Transverse colon (tissue), 4 donors: ENCODE measurements at regions not wholly inside any gene's neighbourhood (a gene's known extent, or its start where the extent isn't known, plus 50 kb on each side); places are given as distances from the start of the nearest gene placed in this dataset.

ENCODE experiments used
- DNase-seq: peaks from one replicate; pipeline ENCODE4 v3.0.0-alpha.2; 2019
- H3K27ac ChIP-seq, 4 donors: fragments of 200-600 bp; sonication (generic); 2 replicates each; pipeline ENCODE4 v1.5.1; 2016 to 2018; ENCODE audit warnings: inconsistent platforms in 4 of 4
- H3K27me3 ChIP-seq: fragments of 200-600 bp; sonication (generic); 2 replicates; pipeline ENCODE4 v1.5.1; 2017; ENCODE audit warnings: inconsistent platforms
- H3K36me3 ChIP-seq, 4 donors: fragments of 200-600 bp; sonication (generic); 2 replicates each; pipeline ENCODE4 v1.5.1; 2017 to 2019; ENCODE audit warnings: inconsistent platforms in 4 of 4
- H3K4me1 ChIP-seq, 4 donors: fragments of 200-600 bp; sonication (generic); 2 replicates each; pipeline ENCODE4 v1.5.1; 2017 to 2020; ENCODE audit warnings: inconsistent platforms in 4 of 4
- H3K4me3 ChIP-seq, 4 donors: fragments of 200-600 bp; sonication (generic); 1 replicate in 1 of 4; 2 replicates in 3 of 4; pipeline versions ENCODE4 v1.5.1 to v1.6.1; 2017 to 2019; ENCODE audit warnings: inconsistent platforms in 4 of 4
- H3K9me3 ChIP-seq, 2 donors: fragments of 200-600 bp; sonication (generic); 2 replicates each; pipeline ENCODE4 v1.5.1; 2017 to 2019; ENCODE audit warnings: inconsistent platforms in 2 of 2
- CTCF ChIP-seq, 5 experiments: fragments of 200-600 bp in 3 of 5; fragments of 450-650 bp in 2 of 5; sonication (generic) in 3 of 5; IDR thresholded peaks; 1 replicate in 2 of 5; 2 replicates in 3 of 5; pipeline ENCODE4 v1.5.1; 2016 to 2017; ENCODE audit warnings: antibody characterized with exemption in 5 of 5, inconsistent platforms in 3 of 5, mild to moderate bottlenecking in 2 of 5, moderate library complexity in 1 of 5
- EP300 ChIP-seq: sonication (generic); formaldehyde crosslinking; IDR thresholded peaks from one replicate; pipeline ENCODE4 v1.6.1; 2017; ENCODE audit warnings: antibody characterized with exemption, low read depth
- POLR2A ChIP-seq: fragments of 450-650 bp; IDR thresholded peaks from one replicate; pipeline ENCODE4 v1.6.1; 2016; ENCODE audit warnings: antibody characterized with exemption, mild to moderate bottlenecking, moderate library complexity
- POLR2AphosphoS5 ChIP-seq, 3 donors: sonication (generic); formaldehyde crosslinking; IDR thresholded peaks; one replicate each; pipeline ENCODE4 v1.6.1; 2016; ENCODE audit warnings: antibody characterized with exemption in 3 of 3
- WGBS, 2 donors: methylation state at CpG; one replicate each; pipeline ENCODE4 v1.1.5; 2018; ENCODE audit warnings: low coverage in 1 of 2; 5-methylcytosine and 5-hydroxymethylcytosine counted together
- in situ Hi-C, 4 donors: fragments of 200-750 bp; cut with MboI; loops; one replicate each; pipeline versions ENCODE4 v1.15.0 to v1.15.1; 2017; ENCODE audit warnings: low sequenced_read_pairs in 3 of 4, low pct_ligation_motif_present in 1 of 4, low pct_unique_long_range_greater_than_20kb in 1 of 4
- intact Hi-C: fragments of 100-400 bp; cut with DNase I; formaldehyde crosslinking; loops from one replicate; pipeline ENCODE4 v1.15.1; 2023; ENCODE audit warnings: low total_unique reads

GRCh38 chr1:193473932-193474331, 287.5 kb upstream of the B3GALT2 start:
- in situ Hi-C loops, result no loop called here
- no peak for DNase-seq
- no peaks in the 10 kb centered on the region for H3K36me3 ChIP-seq
- no peak overlapping the region for H3K4me3 ChIP-seq
- H3K4me1 ChIP-seq, result no peaks in the 10 kb centered on the region
- TF ChIP-seq CTCF (IDR thresholded peaks at IDR 0.05) (no peak), POLR2A (no peak), POLR2AphosphoS5 (IDR thresholded peaks at IDR 0.05) (no peak), EP300 (no peak)
- intact Hi-C loops, result loop anchor here (2.0 kb wide), 1 partner anchor 15 kb away; no protein-coding TSS in a partner anchor
- no peak overlapping the region for H3K27ac ChIP-seq
- no peaks in the 10 kb centered on the region for H3K9me3 ChIP-seq
- H3K27me3 ChIP-seq, result no peaks in the 10 kb centered on the region
- 78 to 90% methylated on average over 4 of the region's 4 CpGs for WGBS, 2 donors

- no peak for TF ChIP-seq CTCF (IDR thresholded peaks at IDR 0.05)
- 73 to 89% methylated on average over 3 of the region's 3 CpGs for WGBS, 2 donors
- no peaks in the 10 kb centered on the region for H3K27me3 ChIP-seq
- no peaks in the 10 kb centered on the region for H3K36me3 ChIP-seq
- no peak for DNase-seq
- no peaks in the 10 kb centered on the region for H3K4me1 ChIP-seq
- intact Hi-C loops (loop anchor here (2.0 kb wide), 1 partner anchor 14 kb away; no protein-coding TSS in a partner anchor), in situ Hi-C loops (no loop called here)
- no peak overlapping the region for H3K27ac ChIP-seq
- H3K9me3 ChIP-seq, result no peaks in the 10 kb centered on the region
- no peak overlapping the region for H3K4me3 ChIP-seq
Observed at GRCh38 chr1:193472838-193473398, 286.5 kb upstream of the B3GALT2 start.

- TF ChIP-seq EP300, result no peak
- TF ChIP-seq POLR2A, result no peak
- TF ChIP-seq POLR2AphosphoS5 (IDR thresholded peaks at IDR 0.05), result no peak
- TF ChIP-seq CTCF (IDR thresholded peaks at IDR 0.05), result no peak
- H3K36me3 ChIP-seq, result no peaks in the 10 kb centered on the region
- WGBS, 2 donors, result 96 to 100% methylated on average over 2 of the region's 2 CpGs
- in situ Hi-C loops, result no loop called here
- H3K27me3 ChIP-seq, result no peaks in the 10 kb centered on the region
- no peak for DNase-seq
- H3K4me3 ChIP-seq, result no peak overlapping the region
- intact Hi-C loops, result loop anchor here (2.0 kb wide), 1 partner anchor 14 kb away; no protein-coding TSS in a partner anchor
- no peak overlapping the region for H3K27ac ChIP-seq
- no peaks in the 10 kb centered on the region for H3K9me3 ChIP-seq
- no peaks in the 10 kb centered on the region for H3K4me1 ChIP-seq
Observed at GRCh38 chr1:193472430-193472829, 286.0 kb upstream of the B3GALT2 start.

GRCh38 chr1:193471981-193472380, 285.6 kb upstream of the B3GALT2 start:
- Histone ChIP-seq H3K4me3 (no peak overlapping the region), H3K27me3 (no peaks in the 10 kb centered on the region), H3K27ac (no peak overlapping the region), H3K36me3 (no peaks in the 10 kb centered on the region), H3K4me1 (no peaks in the 10 kb centered on the region), H3K9me3 (no peaks in the 10 kb centered on the region)
- intact Hi-C loops, result loop anchor here (2.0 kb wide), 1 partner anchor 13 kb away; no protein-coding TSS in a partner anchor
- no peak for DNase-seq
- in situ Hi-C loops, result no loop called here
- TF ChIP-seq POLR2AphosphoS5 (IDR thresholded peaks at IDR 0.05) (no peak), POLR2A (no peak), CTCF (IDR thresholded peaks at IDR 0.05) (no peak), EP300 (no peak)
- whole genome bisulfite sequencing, 2 donors, result 62 to 63% methylated on average over 1 to 2 of the region's 2 CpGs
